Lower leg skin (tissue), 4 donors: ENCODE measurements at regions not wholly inside any gene's neighbourhood (a gene's known extent, or its start where the extent isn't known, plus 50 kb on each side); places are given as distances from the start of the nearest gene placed in this dataset.

Experiments used
- DNase-seq, 2 donors: peaks; one replicate each; pipeline ENCODE4 v3.0.0-alpha.2; 2019; ENCODE audit warnings: low spot score in 2 of 2
- H3K4me3 ChIP-seq: fragments of 200-600 bp; sonication (generic); 2 replicates; pipeline ENCODE4 v1.5.1; 2017; ENCODE audit warnings: mild to moderate bottlenecking, low read depth; ENCODE audit not compliant: poor library complexity, severe bottlenecking
- POLR2A ChIP-seq, 2 donors: fragments of 450-650 bp; IDR thresholded peaks; one replicate each; pipeline ENCODE4 v1.6.1; 2016 to 2017; ENCODE audit warnings: antibody characterized with exemption in 2 of 2, mild to moderate bottlenecking in 1 of 2, moderate library complexity in 1 of 2
- WGBS, 2 donors: methylation state at CpG; one replicate each; pipeline ENCODE4 v1.1.5; 2018; 5-methylcytosine and 5-hydroxymethylcytosine counted together
- intact Hi-C: fragments of 100-400 bp; cut with DNase I; formaldehyde crosslinking; loops from one replicate; pipeline ENCODE4 v1.15.0; 2023; ENCODE audit warnings: low total_unique reads
- TF ChIP-seq, protein P1 (sequence below), 3 donors: fragments of 450-650 bp; IDR thresholded peaks; one replicate each; pipeline ENCODE4 v1.5.1; 2016; ENCODE audit warnings: antibody characterized with exemption in 3 of 3, mild to moderate bottlenecking in 3 of 3, moderate library complexity in 2 of 3

- intact Hi-C loops = no loop called here
- no peak overlapping the region for H3K4me3 ChIP-seq
- DNase-seq = no peak
- WGBS, 2 donors = 62 to 66% methylated on average over 2 of the region's 2 CpGs
- no peak for TF ChIP-seq POLR2A (IDR thresholded peaks at IDR 0.05)
- TF ChIP-seq, protein P1, sequence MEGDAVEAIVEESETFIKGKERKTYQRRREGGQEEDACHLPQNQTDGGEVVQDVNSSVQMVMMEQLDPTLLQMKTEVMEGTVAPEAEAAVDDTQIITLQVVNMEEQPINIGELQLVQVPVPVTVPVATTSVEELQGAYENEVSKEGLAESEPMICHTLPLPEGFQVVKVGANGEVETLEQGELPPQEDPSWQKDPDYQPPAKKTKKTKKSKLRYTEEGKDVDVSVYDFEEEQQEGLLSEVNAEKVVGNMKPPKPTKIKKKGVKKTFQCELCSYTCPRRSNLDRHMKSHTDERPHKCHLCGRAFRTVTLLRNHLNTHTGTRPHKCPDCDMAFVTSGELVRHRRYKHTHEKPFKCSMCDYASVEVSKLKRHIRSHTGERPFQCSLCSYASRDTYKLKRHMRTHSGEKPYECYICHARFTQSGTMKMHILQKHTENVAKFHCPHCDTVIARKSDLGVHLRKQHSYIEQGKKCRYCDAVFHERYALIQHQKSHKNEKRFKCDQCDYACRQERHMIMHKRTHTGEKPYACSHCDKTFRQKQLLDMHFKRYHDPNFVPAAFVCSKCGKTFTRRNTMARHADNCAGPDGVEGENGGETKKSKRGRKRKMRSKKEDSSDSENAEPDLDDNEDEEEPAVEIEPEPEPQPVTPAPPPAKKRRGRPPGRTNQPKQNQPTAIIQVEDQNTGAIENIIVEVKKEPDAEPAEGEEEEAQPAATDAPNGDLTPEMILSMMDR (IDR thresholded peaks at IDR 0.05) = no peak
Measured at GRCh38 chr5:117494188-117494587, 919.6 kb upstream of the SEMA6A start.

DNA sequence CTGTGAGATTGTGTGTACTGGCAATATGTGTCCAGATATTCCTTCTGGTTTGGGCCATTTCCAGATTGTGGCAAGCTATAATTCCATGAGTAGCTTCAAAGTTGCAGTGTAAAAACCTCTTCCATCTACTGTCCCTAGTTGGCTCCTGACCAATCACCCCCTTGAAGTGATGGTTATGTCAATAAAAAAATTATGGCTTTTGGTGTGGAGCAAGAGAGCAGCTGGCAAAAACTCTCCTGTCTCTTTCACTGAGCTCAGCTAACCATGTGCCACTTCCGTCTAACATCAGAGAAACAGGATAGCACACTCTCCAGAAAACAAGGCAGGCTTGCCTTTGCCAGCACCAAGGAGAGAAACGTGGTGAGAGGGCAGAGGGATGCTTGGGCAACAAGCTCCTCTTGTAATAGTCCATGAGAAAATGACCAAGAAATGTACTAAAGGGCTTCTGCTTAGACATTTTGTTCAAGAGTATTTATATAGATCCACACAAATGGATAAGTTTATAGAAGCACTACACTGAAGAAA lies 914.4 kb upstream of the SEMA6A start:
- intact Hi-C loops = no loop called here
- TF ChIP-seq, protein P1 (IDR thresholded peaks at IDR 0.05) = no peak
- no peak for TF ChIP-seq POLR2A (IDR thresholded peaks at IDR 0.05)
- 54 to 55% methylated on average over 2 of the region's 2 CpGs for WGBS, 2 donors
- H3K4me3 ChIP-seq = no peak overlapping the region
- no peak for DNase-seq

- TF ChIP-seq POLR2A (IDR thresholded peaks at IDR 0.05) = no peak
- TF ChIP-seq, protein P1 (IDR thresholded peaks at IDR 0.05) = no peak
- H3K4me3 ChIP-seq = no peak overlapping the region
- DNase-seq = no peak
- WGBS, 2 donors = 83 to 87% methylated on average over 4 of the region's 4 CpGs
- intact Hi-C loops = no loop called here
Measured at GRCh38 chr5:117487556-117487955, 912.9 kb upstream of the SEMA6A start.

GRCh38 chr5:117486879-117487391 lies 912.3 kb upstream of the SEMA6A start:
- no peak for DNase-seq
- no peak overlapping the region for H3K4me3 ChIP-seq
- intact Hi-C loops = no loop called here
- TF ChIP-seq, protein P1 (IDR thresholded peaks at IDR 0.05) = no peak
- TF ChIP-seq POLR2A (IDR thresholded peaks at IDR 0.05) = no peak

GRCh38 chr5:117486261-117486660 lies 911.6 kb upstream of the SEMA6A start:
- intact Hi-C loops = no loop called here
- no peak overlapping the region for H3K4me3 ChIP-seq
- DNase-seq = no peak
- no peak for TF ChIP-seq POLR2A (IDR thresholded peaks at IDR 0.05)
- TF ChIP-seq, protein P1 (IDR thresholded peaks at IDR 0.05) = no peak

GRCh38 chr5:117475919-117476318 lies 901.3 kb upstream of the SEMA6A start:
- intact Hi-C loops = no loop called here
- TF ChIP-seq, protein P1 (IDR thresholded peaks at IDR 0.05) = no peak
- TF ChIP-seq POLR2A (IDR thresholded peaks at IDR 0.05) = no peak
- WGBS, 2 donors = 90 to 94% methylated on average over 2 of the region's 2 CpGs
- no peak overlapping the region for H3K4me3 ChIP-seq
- no peak for DNase-seq
